T47D (cell line): ENCODE measurements at regions not wholly inside any gene's neighbourhood (a gene's known extent, or its start where the extent isn't known, plus 50 kb on each side); places are given as distances from the start of the nearest gene placed in this dataset.

Experiments used
- DNase-seq, 2 experiments: peaks; one replicate each; pipeline versions ENCODE4 v3.0.0 to v3.0.0-alpha.2; 2011 to 2012; ENCODE audit warnings: low read depth in 1 of 2, low spot score in 1 of 2
- JUND ChIP-seq: IDR thresholded peaks from 2 replicates; pipeline ENCODE4 v1.6.1; 2012; ENCODE audit warnings: low read depth
- in situ Hi-C: cut with HindIII; loops from 2 replicates; pipeline ENCODE4 v1.10.0; 2016; ENCODE audit warnings: low sequenced_read_pairs, low pct_unique_long_range_greater_than_20kb

DNA sequence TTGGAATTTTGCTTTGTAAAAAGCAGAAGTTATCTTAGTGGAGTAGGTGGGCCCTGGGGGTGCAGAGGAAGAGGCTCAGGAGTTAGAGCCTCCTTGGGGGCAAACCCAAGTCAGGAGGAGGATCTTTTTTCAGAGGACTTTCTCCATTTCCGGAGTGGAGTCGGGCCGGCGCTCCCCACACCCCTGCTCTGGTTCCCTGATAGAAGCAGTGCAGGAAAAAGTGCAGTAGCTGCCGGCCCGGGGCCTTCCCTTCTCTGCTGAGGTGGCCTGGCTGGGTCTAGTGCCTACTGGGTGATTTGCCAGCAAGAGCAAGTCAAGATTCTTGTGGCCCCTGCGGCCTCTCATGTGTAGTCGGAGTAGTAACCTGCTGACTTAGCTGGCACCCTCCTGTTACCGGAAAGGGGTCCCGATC, 124.2 kb upstream of the HS6ST1 start:
- no peak for TF ChIP-seq JUND
- in situ Hi-C loops: no loop called here

DNA sequence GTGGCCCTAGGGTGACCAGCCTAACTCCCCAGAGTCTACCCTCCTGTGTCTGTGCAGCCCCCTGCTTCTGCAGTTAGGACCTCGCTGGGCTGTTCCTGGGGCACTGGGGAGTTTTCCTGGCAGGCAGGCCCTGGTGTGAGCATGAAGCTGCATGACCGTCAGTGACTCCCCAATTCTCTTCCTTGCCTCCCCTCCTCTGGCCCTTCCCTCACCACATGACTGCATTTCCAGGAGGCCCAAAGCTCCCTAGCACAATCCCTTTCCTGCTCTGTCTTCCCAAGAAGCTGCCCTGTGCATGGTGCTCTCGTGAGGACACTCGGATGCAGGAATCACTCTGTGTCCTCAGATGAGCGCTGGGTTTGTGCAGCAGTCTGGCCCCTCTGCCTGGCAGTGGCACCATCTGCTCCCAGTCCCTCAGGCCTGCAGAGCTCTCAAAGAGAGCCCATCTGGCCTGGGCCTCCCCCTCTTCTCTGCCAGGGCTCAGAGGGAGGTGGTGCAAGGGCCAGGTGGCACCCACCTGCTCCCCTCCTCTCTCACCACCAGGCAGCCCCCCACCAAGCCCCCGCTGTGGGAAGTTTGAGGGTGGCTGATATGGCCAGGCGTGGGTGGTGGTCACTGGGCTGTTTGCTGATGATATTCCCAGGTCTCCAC, 125.6 kb upstream of the HS6ST1 start:
- no peak for TF ChIP-seq JUND
- no peak for DNase-seq
- in situ Hi-C loops: no loop called here

More for the DNA sequence above, 124.2 kb upstream of the HS6ST1 start:
- no peak for DNase-seq

GRCh38 chr2:128444816-128445522, 126.3 kb upstream of the HS6ST1 start:
- DNase-seq: no peak
- no peak for TF ChIP-seq JUND
- in situ Hi-C loops: no loop called here

DNA sequence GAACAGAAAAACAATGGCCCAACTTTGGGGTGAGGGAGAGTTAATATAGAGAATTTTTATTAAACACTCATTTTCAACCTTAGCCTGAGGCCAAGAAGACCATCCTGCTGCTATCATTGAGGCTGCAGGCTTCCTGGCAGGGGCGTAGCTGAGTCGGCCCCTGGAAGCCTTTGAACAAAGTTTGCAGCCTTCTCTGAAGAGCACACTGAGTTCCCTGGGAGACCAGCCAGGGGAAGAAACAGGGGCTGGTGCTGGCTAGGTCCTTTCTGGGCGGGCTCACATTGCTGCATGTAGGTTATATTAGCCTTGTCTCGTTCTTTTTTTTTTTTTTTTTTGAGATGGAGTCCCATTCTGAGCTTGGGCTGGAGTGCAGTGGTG, 126.8 kb upstream of the HS6ST1 start:
- in situ Hi-C loops: no loop called here
- TF ChIP-seq JUND: no peak
- DNase-seq: no peak

- DNase-seq: no peak
- in situ Hi-C loops: no loop called here
- TF ChIP-seq JUND: no peak
Measured at GRCh38 chr2:128446049-128446873, 127.6 kb upstream of the HS6ST1 start.

GRCh38 chr2:128446874-128447537, 128.3 kb upstream of the HS6ST1 start:
- DNase-seq: no peak
- in situ Hi-C loops: no loop called here
- no peak for TF ChIP-seq JUND

GRCh38 chr2:128447538-128447995, 128.9 kb upstream of the HS6ST1 start:
- TF ChIP-seq JUND: no peak
- no peak for DNase-seq
- in situ Hi-C loops: no loop called here

- in situ Hi-C loops: no loop called here
- TF ChIP-seq JUND: no peak
- no peak for DNase-seq
Measured at GRCh38 chr2:128448331-128449225, 129.9 kb upstream of the HS6ST1 start.

DNA sequence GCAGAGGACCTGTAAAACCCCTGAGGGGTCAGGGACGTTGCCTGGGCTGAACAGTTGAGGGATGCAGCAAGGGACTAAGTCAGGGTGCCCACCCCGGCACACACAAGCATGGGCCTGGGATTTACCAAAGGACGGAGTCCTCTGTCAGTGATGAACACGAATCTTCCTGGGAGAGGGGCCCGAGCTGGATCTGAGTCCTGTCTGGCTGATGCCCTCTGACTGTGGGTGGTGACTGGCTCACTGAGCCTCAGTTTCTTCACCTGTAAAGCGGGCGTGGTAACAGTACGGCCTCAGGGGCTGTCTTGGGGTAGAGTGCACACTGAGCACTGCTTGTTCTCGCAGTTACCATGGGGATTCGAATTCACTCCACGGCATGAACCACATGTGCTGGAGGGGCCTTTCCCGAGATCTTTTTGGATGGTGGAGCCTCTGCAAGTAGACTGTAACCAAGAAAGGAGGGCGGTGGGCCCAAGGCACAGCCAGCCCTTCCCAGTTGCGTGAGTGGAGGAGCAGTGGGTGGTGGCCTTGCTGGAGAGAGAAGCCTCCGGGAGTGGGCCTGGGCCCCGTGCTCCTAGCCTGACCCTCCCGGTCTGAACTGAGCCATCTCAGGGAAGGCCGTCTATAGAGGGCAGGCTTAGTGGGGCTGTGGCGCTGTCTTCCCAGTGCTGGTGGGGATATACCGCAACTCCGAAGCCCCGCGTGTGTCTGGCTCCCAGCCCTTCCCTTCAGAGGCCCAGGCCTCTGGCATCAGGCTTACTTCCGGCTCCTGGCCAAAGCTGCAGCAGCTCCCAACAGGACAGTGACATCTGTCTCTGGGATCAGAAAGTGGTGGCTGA, 130.8 kb upstream of the HS6ST1 start:
- no peak for TF ChIP-seq JUND

DNA sequence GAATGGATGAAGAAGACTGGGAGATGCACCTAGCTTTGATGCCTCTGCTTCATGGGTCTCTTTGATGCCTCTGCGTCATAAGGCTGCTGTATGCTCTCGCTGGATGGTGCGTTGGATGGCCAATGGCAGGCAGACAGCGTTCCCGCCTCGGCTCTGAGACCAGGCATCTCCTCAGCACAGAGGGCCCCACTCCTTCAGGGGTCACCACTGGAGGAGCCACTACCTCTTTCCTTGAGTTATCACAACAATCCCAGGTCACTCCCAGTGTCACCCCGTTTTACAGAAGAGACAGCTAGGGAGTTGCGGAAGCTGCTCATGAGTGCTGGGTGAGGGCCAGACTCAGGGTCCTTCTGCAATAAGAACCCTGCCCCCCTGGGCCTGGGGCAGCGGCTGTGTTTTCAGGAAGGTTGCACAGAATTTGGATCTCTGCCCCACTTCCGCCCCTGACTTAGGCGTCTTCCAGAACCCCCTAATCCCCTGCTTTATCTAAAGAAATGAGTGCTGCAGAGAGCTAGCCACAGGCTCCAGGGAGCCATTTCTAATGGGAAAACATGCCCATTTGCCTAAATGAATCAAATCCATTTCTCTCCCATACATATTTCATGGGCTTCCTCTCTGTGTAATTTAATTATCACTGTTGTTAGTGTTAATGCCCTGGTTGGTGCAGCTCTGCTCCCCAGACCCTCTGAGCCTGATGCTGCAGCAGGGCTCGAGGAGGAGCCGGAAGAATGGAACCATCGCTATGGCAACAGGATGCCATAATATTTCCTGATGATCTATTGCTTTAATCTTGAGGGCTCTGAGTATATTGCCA, 131.8 kb upstream of the HS6ST1 start:
- in situ Hi-C loops: no loop called here
- TF ChIP-seq JUND: no peak
- no peak for DNase-seq

More for the DNA sequence above, 130.8 kb upstream of the HS6ST1 start:
- in situ Hi-C loops: no loop called here
- DNase-seq: no peak
